Fibroblast of skin of left biceps (primary cell): ENCODE measurements at regions not wholly inside any gene's neighbourhood (a gene's known extent, or its start where the extent isn't known, plus 50 kb on each side); places are given as distances from the start of the nearest gene placed in this dataset.
"Not testable (repeated sequence)": the region's sequence is repeated elsewhere in the genome, so short reads cannot be mapped to it uniquely, and the experiment has no call there.

Experiments used
- DNase-seq, 2 experiments: peaks; one replicate each; pipeline ENCODE4 v3.0.0-alpha.2; 2013; ENCODE audit warnings: low read depth in 2 of 2

GRCh38 chr9:6104406-6104805, 89.0 kb upstream of the RANBP6 start:
- DNase-seq, result not testable (repeated sequence)

- DNase-seq, result not testable (repeated sequence)
Measured at GRCh38 chr9:6103911-6104310, 88.5 kb upstream of the RANBP6 start.

GRCh38 chr9:6102336-6102987, 87.0 kb upstream of the RANBP6 start:
- DNase-seq, result not testable (repeated sequence)

GRCh38 chr9:6101725-6102124, 86.3 kb upstream of the RANBP6 start:
- not testable (repeated sequence) for DNase-seq

- DNase-seq, result not testable (repeated sequence)
Measured at GRCh38 chr9:6099346-6099745, 83.9 kb upstream of the RANBP6 start.

- DNase-seq, result no peak
Measured at GRCh38 chr9:6098431-6098830, 83.0 kb upstream of the RANBP6 start.

- no peak for DNase-seq
Measured at GRCh38 chr9:6096821-6097220, 81.4 kb upstream of the RANBP6 start.

GRCh38 chr9:6090277-6091210, 75.1 kb upstream of the RANBP6 start:
- DNase-seq, result no peak

- DNase-seq, result no peak
Measured at GRCh38 chr9:6089300-6089699, 73.9 kb upstream of the RANBP6 start.

GRCh38 chr9:6086006-6086655, 70.7 kb upstream of the RANBP6 start:
- no peak for DNase-seq

GRCh38 chr9:6080154-6080716, 64.8 kb upstream of the RANBP6 start:
- peak; percentile 62 to 63 for DNase-seq

GRCh38 chr9:6079386-6079785, 64.0 kb upstream of the RANBP6 start:
- no peak for DNase-seq

- no peak for DNase-seq
Measured at GRCh38 chr9:6078382-6079105, 63.1 kb upstream of the RANBP6 start.

- DNase-seq, result no peak
Measured at GRCh38 chr9:6076851-6077250, 61.4 kb upstream of the RANBP6 start.

GRCh38 chr9:6073731-6074130, 58.3 kb upstream of the RANBP6 start:
- DNase-seq, result no peak

GRCh38 chr9:6072865-6073264, 57.4 kb upstream of the RANBP6 start:
- no peak for DNase-seq

GRCh38 chr9:6072453-6072852, 57.0 kb upstream of the RANBP6 start:
- DNase-seq, result no peak

GRCh38 chr9:6068983-6069382, 53.6 kb upstream of the RANBP6 start:
- DNase-seq, result no peak

- DNase-seq, result no peak
Measured at GRCh38 chr9:6067426-6067825, 52.0 kb upstream of the RANBP6 start.
